ENCODE measurements at regions not wholly inside any gene's neighbourhood (a gene's known extent, or its start where the extent isn't known, plus 50 kb on each side); places are given as distances from the start of the nearest gene placed in this dataset.
"Not testable (repeated sequence)": the region's sequence is repeated elsewhere in the genome, so short reads cannot be mapped to it uniquely, and the experiment has no call there.

DNA sequence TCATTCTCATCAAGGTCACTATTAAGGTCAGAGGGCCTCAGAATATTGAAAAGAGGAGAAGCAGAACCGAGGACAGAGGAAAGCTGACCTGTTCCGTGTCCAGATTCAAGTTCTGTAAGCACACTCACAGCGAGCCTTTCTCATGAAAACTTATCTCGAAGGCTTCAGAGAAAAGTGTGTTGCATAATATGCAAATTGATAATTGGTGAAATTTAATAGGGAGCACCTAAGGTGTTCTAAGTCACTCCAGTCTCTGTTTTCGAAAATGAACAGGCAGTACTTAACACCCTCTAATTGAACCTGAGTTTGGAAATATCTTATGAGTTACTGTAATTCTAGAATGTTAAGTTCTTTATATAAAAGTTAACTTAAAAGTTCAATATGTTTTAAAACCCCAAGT lies 181.2 kb upstream of the PDE10A start:
- no peak overlapping the region for H3K4me3 ChIP-seq (ENCODE audit: low read depth, low read length)
- TF ChIP-seq, protein P1, sequence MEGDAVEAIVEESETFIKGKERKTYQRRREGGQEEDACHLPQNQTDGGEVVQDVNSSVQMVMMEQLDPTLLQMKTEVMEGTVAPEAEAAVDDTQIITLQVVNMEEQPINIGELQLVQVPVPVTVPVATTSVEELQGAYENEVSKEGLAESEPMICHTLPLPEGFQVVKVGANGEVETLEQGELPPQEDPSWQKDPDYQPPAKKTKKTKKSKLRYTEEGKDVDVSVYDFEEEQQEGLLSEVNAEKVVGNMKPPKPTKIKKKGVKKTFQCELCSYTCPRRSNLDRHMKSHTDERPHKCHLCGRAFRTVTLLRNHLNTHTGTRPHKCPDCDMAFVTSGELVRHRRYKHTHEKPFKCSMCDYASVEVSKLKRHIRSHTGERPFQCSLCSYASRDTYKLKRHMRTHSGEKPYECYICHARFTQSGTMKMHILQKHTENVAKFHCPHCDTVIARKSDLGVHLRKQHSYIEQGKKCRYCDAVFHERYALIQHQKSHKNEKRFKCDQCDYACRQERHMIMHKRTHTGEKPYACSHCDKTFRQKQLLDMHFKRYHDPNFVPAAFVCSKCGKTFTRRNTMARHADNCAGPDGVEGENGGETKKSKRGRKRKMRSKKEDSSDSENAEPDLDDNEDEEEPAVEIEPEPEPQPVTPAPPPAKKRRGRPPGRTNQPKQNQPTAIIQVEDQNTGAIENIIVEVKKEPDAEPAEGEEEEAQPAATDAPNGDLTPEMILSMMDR (IDR thresholded peaks at IDR 0.05; ENCODE audit: low read depth, low read length): no peak

DNA sequence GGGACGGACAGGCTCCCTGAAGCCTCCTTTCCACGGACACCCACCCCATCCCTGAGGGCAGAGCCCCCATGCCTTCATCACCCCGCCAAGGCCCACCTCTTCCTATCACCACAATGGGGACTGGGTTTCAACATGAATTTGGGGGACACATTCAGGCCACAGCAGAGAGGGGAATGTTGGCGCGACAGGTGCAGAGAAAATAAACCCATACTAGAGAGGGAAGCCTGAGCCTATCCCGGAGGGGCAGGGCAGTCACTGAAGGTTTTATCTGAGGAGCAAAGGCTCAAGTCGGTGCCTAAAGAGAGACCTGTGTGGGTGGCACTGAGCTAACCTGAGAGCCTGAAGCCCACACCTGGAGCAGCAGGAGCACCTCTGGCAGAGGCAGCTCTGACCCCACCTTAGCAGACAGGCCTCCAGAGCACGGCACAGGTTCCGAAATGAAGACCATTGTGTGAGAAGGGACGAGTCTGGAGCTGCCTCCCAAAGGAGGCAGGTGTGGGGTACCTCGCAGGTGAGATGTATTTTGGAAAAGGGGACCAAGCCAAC lies 180.6 kb upstream of the PDE10A start:
- no peak overlapping the region for H3K4me3 ChIP-seq (ENCODE audit: low read depth, low read length)
- TF ChIP-seq, protein P1 (IDR thresholded peaks at IDR 0.05; ENCODE audit: low read depth, low read length): no peak

DNA sequence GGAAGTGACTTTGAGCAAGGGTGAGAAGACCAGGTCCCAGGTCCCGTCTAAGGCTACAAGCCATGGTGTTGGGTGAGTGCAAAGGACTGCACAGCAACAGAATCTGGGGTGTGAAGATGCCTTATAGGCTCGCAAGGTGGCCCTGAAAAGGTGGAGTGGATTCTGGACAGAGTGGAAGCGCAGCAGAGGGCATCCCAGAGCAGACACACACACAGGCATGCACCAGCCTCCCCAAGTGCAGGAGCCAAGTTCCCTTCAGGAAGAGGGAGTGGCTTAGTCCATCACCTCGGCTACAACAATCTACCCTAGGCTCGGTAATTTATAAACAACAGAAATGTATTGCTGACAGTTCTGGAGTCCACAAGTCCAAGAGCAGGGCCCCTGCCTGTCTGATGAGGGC lies 180.1 kb upstream of the PDE10A start:
- TF ChIP-seq, protein P1 (IDR thresholded peaks at IDR 0.05; ENCODE audit: low read depth, low read length): no peak
- no peak overlapping the region for H3K4me3 ChIP-seq (ENCODE audit: low read depth, low read length)

DNA sequence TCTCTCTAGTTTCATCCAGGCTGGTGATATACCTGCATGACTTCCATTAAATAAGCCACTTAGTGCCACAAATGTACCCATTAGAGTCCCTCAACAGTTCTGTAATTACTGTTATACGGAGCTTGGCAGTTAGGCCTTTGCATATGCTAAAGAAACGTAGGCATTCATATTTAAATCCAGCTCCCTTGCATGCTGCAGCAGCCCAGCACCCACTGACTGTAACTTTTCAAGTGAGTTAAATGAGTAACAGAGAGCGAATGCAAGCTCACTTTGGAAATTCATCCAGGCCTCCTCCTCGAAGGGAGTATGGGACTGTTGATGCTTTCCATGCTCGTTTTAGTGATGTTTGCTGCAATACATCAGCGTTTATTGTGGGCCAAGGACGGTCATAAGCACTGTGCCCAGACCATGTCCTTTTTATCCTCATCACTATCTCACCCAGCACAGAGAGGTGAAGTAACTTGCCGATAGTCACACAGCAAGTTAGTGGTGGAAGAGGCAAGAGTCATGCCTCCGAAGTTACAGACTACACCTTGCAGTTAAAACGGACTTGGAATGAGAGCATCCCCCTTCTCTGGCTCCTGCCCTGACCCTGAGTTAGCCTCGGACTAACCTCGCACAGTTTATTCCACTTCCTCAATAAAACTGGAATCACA lies 179.4 kb upstream of the PDE10A start:
- H3K4me3 ChIP-seq (ENCODE audit: low read depth, low read length): no peak overlapping the region
- TF ChIP-seq, protein P1 (IDR thresholded peaks at IDR 0.05; ENCODE audit: low read depth, low read length): no peak

DNA sequence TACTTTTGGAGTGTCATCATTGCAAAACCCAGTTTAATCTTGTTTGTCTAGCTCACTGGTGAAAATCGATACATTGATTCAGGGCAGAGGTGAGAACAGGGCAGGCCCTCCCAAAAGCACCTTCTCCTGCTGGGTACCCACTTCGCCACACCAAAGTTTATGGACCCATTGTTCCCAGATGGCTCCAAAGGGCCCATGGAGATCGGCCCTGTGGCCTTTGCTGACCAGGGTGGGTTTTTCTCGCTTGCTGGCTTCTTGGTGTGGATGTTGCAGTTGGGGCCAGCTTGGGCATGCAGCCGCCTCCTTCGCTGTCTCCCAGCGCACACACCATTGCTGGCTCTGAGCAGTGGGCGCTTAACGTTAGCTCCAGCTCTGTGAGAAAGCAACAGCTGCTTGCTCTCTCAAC lies 178.1 kb upstream of the PDE10A start:
- H3K4me3 ChIP-seq (ENCODE audit: low read depth, low read length): no peak overlapping the region
- TF ChIP-seq, protein P1 (IDR thresholded peaks at IDR 0.05; ENCODE audit: low read depth, low read length): no peak

DNA sequence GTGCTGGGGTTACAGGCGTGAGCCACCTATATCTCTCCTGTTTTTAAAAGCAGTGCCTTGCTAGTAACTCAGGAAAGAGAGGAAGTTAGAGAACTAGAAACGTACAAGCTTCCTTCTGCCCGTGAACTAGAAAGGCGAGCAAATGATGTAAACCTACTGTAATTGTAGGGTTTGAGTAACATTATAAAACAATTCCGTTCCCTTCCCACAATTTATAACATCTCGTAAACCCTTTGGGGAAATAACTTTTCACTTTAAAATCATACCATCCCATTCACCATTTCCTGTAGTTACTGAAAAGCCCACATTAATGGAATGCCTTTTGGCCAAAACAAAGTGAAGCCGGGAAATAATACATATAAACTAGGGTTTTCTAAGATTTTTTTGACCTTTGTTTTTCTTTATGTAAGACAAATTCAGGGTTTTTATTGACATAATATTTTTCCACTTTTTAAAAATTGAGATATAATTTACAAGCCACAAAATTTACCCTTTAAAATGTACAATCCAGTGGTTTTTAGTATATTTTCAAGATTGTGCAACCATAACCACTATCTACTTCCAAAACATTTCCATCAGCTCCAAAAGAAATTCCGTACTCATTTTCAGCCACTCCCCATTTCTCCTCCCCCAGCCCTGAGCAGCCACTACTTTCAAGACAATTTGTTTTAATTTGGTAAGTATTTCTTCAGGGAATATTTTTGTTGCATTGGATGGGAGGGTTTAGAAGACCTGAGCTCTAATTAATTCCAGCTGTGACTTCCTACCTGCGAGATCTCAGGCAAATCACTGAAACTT lies 175.1 kb upstream of the PDE10A start:
- TF ChIP-seq, protein P1 (IDR thresholded peaks at IDR 0.05; ENCODE audit: low read depth, low read length): no peak
- no peak overlapping the region for H3K4me3 ChIP-seq (ENCODE audit: low read depth, low read length)

DNA sequence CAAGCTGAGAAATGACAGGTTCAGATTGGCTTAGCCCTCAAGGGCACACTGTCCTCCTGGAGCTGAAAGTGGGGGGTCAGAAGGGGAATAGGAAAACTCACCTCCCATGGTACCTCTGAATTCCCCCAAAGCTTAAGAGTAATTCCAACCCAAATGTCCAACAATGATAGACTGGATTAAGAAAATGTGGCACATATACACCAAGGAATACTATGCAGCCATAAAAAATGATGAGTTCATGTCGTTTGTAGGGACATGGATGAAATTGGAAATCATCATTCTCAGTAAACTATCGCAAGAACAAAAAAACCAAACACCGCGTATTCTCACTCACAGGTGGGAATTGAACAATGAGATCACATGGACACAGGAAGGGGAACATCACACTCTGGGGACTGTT lies 173.6 kb upstream of the PDE10A start:
- not testable (repeated sequence) for H3K4me3 ChIP-seq (ENCODE audit: low read depth, low read length)

All from WI38 (cell line).